ENCODE measurements at regions not wholly inside any gene's neighbourhood (a gene's known extent, or its start where the extent isn't known, plus 50 kb on each side); places are given as distances from the start of the nearest gene placed in this dataset.

GRCh38 chr7:13144673-13145072, 457.2 kb downstream of the ARL4A start:
- TF ChIP-seq CTCF (IDR thresholded peaks at IDR 0.05; ENCODE audit: low read depth, low read length), result no peak
- H3K4me3 ChIP-seq (ENCODE audit: low read depth, low read length), result no peak overlapping the region
- DNase-seq (ENCODE audit: low read depth, low spot score), result peak; percentile 50
- in situ Hi-C loops (cut with HindIII; ENCODE audit: low sequenced_read_pairs), result no loop called here

DNA sequence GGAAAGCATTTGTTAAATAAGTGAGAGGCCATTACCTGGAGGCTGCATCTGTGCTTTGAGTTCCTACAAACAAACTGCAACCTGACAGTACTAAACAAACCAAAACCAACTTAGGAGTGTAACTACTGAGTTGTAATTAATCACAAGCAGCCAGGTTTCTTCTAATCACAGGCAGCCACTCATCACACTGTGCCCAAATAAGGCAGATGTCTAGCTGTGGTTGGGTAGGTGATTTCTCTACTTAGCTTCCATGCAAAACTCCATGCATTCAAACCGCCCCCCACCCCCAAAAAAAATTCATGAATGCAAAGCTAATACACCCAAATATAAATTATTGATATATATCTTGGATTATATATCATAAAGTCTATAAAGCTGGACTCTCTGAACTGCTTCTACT, 461.1 kb downstream of the ARL4A start:
- no peak for DNase-seq (ENCODE audit: low read depth, low spot score)
- no peak overlapping the region for H3K4me3 ChIP-seq (ENCODE audit: low read depth, low read length)
- in situ Hi-C loops (cut with HindIII; ENCODE audit: low sequenced_read_pairs), result no loop called here
- TF ChIP-seq CTCF (IDR thresholded peaks at IDR 0.05; ENCODE audit: low read depth, low read length), result no peak

DNA sequence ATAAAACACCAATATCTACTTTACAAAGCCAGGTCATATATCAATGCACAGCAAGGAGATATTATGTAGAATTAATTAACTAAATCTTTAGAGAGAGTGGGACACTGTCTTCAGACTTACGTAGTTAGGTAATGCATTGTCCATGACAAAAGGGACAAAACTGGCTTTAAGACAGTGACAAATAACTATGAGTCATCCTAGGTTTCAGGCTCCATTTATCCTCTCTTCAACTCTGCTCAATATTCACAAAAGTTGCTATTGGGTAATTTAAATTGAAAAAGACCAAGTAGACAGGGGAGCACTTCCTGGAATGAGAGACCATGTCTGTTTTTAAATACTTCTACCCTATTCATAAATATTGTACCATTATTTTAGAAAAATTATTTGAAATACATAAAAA, 464.5 kb downstream of the ARL4A start:
- no peak for TF ChIP-seq CTCF (IDR thresholded peaks at IDR 0.05; ENCODE audit: low read depth, low read length)
- no peak for DNase-seq (ENCODE audit: low read depth, low spot score)
- in situ Hi-C loops (cut with HindIII; ENCODE audit: low sequenced_read_pairs), result no loop called here
- no peak overlapping the region for H3K4me3 ChIP-seq (ENCODE audit: low read depth, low read length)

DNA sequence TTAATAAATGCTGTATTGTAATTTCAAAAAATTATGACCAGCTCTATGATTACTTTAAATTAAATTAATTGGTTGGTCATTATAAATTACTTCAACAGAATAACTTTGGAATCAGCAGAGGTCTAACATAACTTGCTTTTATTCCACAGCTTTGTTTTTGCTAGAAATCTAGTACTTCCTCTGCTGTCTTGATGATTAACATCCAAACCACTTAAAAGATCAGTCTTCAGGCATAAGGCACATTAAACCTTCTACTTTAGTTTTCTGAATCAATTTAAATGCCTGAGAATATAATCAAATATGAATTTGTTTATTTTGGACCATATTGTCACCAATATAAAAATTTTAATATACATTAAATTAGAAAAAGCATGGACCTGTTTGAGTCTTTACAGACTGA, 465.3 kb downstream of the ARL4A start:
- TF ChIP-seq CTCF (IDR thresholded peaks at IDR 0.05; ENCODE audit: low read depth, low read length), result no peak
- H3K4me3 ChIP-seq (ENCODE audit: low read depth, low read length), result no peak overlapping the region
- in situ Hi-C loops (cut with HindIII; ENCODE audit: low sequenced_read_pairs), result no loop called here
- DNase-seq (ENCODE audit: low read depth, low spot score), result no peak

- DNase-seq (ENCODE audit: low read depth, low spot score), result no peak
- no peak overlapping the region for H3K4me3 ChIP-seq (ENCODE audit: low read depth, low read length)
- in situ Hi-C loops (cut with HindIII; ENCODE audit: low sequenced_read_pairs), result no loop called here
- TF ChIP-seq CTCF (IDR thresholded peaks at IDR 0.05; ENCODE audit: low read depth, low read length), result no peak
These were observed 465.8 kb downstream of the ARL4A start for GRCh38 chr7:13153266-13153665.

DNA sequence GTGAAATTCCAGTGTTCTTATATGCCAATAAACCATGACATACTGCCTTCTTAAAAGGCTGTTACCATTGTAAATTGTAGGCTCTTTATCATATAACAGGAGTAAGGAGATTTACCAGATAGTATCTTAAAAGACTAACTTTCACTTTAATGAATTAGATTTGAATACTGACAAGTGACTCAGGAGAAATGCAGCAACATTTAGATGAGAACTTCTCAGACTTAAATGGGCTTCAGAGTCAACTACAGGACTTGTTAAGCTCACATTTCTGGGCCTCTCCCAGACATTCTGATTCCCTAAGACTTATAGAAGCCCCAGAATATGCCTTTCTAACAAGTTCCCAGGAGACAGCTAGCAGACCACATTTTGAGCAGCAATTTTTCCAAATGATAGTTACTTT, 466.3 kb downstream of the ARL4A start:
- H3K4me3 ChIP-seq (ENCODE audit: low read depth, low read length), result no peak overlapping the region
- in situ Hi-C loops (cut with HindIII; ENCODE audit: low sequenced_read_pairs), result no loop called here
- TF ChIP-seq CTCF (IDR thresholded peaks at IDR 0.05; ENCODE audit: low read depth, low read length), result no peak
- DNase-seq (ENCODE audit: low read depth, low spot score), result no peak

- TF ChIP-seq CTCF (IDR thresholded peaks at IDR 0.05; ENCODE audit: low read depth, low read length), result no peak
- H3K4me3 ChIP-seq (ENCODE audit: low read depth, low read length), result no peak overlapping the region
- in situ Hi-C loops (cut with HindIII; ENCODE audit: low sequenced_read_pairs), result no loop called here
- no peak for DNase-seq (ENCODE audit: low read depth, low spot score)
These were observed 467.8 kb downstream of the ARL4A start for GRCh38 chr7:13155188-13155587.
